Thyroid gland (tissue), 4 donors: ENCODE measurements at regions not wholly inside any gene's neighbourhood (a gene's known extent, or its start where the extent isn't known, plus 50 kb on each side); places are given as distances from the start of the nearest gene placed in this dataset.

Experiments used
- POLR2A ChIP-seq, 2 donors: fragments of 450-650 bp; IDR thresholded peaks; one replicate each; pipeline ENCODE4 v1.6.1; 2017; ENCODE audit warnings: antibody characterized with exemption in 2 of 2, mild to moderate bottlenecking in 2 of 2, moderate library complexity in 1 of 2
- TF ChIP-seq, protein P1 (sequence below), 6 experiments: fragments of 200-600 bp in 3 of 6; fragments of 450-650 bp in 3 of 6; sonication (generic) in 3 of 6; IDR thresholded peaks; one replicate each; pipeline ENCODE4 v1.5.1; 2016 to 2019; ENCODE audit warnings: antibody characterized with exemption in 6 of 6, mild to moderate bottlenecking in 2 of 6, inconsistent platforms in 1 of 6, moderate library complexity in 1 of 6

DNA sequence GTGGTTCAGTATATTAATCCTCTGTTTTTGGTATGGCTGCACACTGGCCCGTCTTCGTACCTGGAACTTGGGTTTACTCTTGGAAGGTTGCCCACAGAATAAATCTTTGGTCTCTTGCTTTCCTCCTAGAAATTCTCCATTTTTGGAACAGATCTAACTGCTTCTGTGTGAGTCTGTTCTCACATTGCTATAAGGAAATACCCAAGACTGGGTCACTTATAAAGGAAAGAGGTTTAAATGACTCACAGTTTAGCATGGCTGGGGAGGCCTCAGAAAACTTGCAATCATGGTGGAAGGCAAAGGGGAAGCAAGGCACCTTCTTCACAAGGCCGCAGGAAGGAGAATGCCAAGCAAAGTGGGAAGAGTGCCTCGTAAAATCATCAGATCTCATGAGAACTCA lies 407.8 kb upstream of the PDE3A start:
- TF ChIP-seq, protein P1, sequence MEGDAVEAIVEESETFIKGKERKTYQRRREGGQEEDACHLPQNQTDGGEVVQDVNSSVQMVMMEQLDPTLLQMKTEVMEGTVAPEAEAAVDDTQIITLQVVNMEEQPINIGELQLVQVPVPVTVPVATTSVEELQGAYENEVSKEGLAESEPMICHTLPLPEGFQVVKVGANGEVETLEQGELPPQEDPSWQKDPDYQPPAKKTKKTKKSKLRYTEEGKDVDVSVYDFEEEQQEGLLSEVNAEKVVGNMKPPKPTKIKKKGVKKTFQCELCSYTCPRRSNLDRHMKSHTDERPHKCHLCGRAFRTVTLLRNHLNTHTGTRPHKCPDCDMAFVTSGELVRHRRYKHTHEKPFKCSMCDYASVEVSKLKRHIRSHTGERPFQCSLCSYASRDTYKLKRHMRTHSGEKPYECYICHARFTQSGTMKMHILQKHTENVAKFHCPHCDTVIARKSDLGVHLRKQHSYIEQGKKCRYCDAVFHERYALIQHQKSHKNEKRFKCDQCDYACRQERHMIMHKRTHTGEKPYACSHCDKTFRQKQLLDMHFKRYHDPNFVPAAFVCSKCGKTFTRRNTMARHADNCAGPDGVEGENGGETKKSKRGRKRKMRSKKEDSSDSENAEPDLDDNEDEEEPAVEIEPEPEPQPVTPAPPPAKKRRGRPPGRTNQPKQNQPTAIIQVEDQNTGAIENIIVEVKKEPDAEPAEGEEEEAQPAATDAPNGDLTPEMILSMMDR (IDR thresholded peaks at IDR 0.05), result no peak
- no peak for TF ChIP-seq POLR2A (IDR thresholded peaks at IDR 0.05)
